Eye (tissue), 1 donor: ENCODE measurements at regions not wholly inside any gene's neighbourhood (a gene's known extent, or its start where the extent isn't known, plus 50 kb on each side); places are given as distances from the start of the nearest gene placed in this dataset.

ENCODE experiments used
- DNase-seq: peaks from one replicate; pipeline ENCODE4 v3.0.0-alpha.2; 2015

GRCh38 chr12:125193376-125194152 is 128.3 kb downstream of the AACS start:
- no peak for DNase-seq

GRCh38 chr12:125194163-125194773 is 129.0 kb downstream of the AACS start:
- peak; percentile 59 for DNase-seq

GRCh38 chr12:125194987-125195386 is 129.8 kb downstream of the AACS start:
- DNase-seq = no peak

GRCh38 chr12:125197326-125197725 is 132.1 kb downstream of the AACS start:
- no peak for DNase-seq

GRCh38 chr12:125198652-125199051 is 133.4 kb downstream of the AACS start:
- no peak for DNase-seq

DNA sequence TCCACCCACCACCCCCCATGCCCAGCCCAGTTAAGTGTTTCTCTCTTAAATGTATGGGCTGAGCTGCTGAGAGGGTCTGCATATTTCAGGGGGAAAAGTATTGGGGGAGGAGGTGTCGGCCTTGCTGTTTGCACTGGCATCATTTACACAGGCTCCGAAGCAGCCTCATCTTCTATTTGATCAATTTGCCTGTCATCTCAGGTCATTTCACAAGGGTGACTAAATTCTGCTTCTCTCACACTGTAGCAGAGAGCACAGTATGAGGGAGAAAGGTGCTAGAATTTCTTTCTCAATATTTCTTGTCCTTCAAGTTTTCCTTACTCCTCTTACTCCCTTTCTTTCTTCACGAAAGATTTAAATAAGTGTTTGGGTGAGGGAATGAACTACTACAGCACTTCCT is 135.9 kb downstream of the AACS start:
- DNase-seq = no peak

- DNase-seq = no peak
These were observed 136.7 kb downstream of the AACS start for GRCh38 chr12:125201940-125202339.

DNA sequence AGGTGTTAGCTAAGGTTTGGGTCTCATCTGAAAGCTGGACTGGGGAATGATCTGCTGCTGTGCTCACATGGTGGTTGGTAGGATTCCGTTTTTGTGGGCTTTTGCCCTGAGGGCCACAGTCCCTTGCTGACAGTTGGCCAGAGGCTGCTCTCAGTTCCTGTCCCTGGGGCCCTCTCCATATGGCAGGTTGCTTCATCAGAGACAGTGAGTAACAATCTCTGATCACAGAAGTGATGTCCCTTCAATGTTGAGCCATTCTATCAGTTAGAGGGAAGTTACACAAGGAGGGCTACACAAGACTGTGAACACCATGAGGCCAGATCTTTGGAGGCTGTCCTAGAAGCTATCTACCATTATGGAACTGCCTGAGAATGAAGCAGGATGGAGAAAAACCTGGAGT is 137.2 kb downstream of the AACS start:
- DNase-seq = no peak

GRCh38 chr12:125203145-125203765 is 138.0 kb downstream of the AACS start:
- peak; percentile 33 for DNase-seq

- DNase-seq = no peak
These were observed 140.2 kb downstream of the AACS start for GRCh38 chr12:125205386-125205785.

DNA sequence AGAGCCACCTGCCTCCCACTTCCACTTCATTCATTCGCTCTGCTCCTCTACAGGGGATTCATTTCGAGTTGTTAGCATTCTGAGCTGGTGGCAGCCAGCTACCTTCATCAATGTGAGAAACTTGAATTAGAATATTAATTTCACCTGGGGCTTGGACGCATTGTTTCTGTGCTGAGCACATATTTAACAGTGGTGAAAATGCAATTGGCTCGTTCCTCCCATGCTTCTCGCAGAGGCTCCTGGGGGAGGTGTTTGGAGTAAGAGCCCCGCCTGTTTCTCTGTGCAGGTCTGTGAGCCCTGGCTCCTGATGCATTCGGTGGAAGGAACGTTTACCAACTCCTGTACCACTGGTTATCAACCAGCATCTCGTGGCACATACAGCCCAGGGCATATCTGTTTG is 141.5 kb downstream of the AACS start:
- DNase-seq = no peak

DNA sequence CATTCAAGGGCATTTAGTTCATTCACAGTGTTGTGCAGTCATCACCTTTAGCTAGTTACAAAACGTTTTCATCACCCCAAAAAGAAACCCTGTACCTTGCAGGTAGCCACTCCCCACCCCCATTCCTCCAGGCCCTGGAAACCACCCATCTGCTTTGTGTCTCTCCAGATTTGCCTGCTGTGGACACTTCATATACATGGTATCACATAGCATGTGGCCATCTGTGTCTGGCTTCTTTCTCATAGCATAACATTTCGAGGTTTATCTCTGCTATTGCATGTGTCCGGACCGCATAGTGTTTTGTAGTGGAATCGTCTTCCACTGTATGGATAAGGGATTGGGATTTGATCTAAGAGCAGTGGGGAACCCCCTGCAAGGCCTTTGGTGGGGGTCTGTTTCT is 143.1 kb downstream of the AACS start:
- DNase-seq = no peak

- peak; percentile 18 for DNase-seq
These were observed 143.7 kb downstream of the AACS start for GRCh38 chr12:125208942-125209341.

DNA sequence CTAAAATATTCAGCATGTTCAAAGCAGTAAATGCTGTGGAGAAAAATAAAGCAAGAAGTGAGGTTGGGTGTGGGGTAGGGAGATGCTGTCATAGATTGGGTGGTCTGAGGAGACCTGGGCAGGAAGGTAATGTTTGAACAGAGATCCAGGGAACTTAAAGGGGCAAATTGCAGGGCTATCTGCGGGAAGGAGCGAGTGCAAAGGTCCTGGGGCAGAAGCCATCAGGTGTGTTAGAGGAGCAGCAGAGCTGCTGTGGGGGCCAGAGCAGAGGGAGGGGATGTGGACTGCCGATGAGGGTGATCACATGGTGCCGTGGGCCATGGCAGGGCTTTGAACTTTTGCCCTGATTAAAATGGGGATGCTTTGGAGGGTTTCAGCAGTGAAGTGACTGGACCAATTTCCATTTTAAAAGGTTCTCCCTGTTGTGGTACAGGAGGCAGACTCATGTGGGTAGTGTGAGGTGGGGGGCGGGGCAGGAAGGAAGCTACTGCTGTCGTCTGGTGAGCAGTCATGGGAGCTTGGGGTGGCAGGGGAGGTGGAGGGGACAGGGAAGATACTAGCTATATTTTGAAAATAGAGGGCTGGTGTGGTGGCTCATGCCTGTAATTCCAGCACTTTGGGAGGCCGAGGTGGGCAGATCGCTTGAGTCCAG is 145.0 kb downstream of the AACS start:
- DNase-seq = no peak

DNA sequence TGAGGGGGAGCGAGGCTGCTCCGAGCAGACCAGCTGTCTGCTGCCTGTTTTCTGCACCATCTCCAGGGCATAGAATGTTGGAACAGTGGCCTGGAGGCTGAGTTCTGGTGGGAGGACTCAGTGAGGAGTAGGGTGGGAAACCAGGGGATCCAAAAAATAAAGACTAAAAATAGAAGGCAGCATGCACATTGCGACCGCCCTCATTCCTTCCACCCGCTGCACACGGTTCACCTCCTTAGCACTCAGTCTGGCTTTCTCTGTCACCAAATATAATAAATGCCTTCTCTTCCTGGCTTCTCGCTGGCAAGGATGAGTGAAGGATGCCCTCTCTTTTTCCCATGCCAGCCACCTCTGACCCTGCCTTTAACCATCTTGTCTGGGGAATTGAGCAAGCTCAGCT is 146.2 kb downstream of the AACS start:
- no peak for DNase-seq

GRCh38 chr12:125214289-125214688 is 149.1 kb downstream of the AACS start:
- DNase-seq = no peak

- no peak for DNase-seq
These were observed 151.5 kb downstream of the AACS start for GRCh38 chr12:125216756-125217155.

DNA sequence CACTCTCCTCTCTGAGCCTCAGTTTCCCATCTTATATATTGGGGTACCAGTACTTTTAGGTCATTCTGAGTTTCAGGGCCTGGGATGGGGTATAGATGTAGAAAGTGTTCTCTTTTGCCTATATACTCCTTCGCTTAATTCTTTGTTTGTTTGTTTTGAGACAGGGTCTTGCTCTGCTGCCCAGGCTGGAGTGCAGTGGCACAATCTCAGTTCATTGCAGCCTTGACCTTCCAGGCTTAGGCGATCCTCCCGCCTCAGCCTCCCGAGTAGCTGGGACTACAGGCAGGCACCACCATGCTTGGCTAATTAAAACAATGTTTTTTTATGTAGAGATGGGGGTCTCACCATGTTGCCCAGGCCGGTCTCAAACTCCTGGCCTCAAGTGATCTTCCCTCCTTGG is 152.1 kb downstream of the AACS start:
- no peak for DNase-seq

- no peak for DNase-seq
These were observed 153.7 kb downstream of the AACS start for GRCh38 chr12:125218952-125219351.

DNA sequence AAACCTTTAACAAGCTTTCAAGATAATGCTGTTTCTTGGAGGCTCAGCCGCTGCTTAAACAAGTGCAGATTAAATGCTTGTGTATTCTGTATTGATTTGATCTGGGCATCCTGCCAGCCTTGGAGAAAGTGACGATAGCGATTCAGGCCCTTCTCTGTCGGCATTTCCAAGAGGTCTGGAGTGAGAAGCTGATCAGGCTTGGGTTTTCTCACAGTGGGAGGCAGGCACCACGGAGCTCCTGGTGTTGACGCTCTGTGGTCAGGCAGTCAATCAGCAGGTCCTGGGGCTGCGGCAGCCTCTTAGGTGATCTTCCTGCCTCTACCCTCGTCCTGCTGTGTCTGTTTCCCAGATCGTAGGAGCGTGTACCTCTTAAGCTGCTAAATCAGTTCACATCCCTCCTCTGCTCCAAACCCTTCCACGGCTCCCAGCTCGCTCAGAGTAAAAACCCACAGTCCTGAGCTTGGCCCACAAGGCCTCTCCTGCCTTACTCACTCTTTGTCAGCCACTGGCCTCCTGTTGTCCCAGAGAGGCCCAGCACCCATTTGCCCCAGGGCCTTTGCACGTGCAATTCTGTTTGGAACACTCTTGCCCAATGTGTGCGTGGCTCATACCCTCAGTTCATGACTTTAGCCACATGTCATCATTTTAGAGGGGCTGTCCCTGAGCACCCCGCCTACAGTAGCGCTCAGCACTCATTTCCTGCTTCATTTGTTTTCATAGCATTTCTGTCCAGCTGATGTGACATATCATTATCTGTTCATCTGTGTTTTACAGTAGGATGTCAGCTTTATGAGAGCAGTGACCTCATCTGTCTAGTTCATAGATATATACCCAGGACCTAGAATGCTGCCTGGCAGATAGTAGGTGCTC is 155.4 kb downstream of the AACS start:
- DNase-seq = peak; percentile 68

- no peak for DNase-seq
These were observed 156.4 kb downstream of the AACS start for GRCh38 chr12:125221602-125222001.

GRCh38 chr12:125222876-125223275 is 157.6 kb downstream of the AACS start:
- DNase-seq = no peak

GRCh38 chr12:125225641-125226040 is 160.4 kb downstream of the AACS start:
- no peak for DNase-seq
